T1000 (cell line): ENCODE measurements at regions not wholly inside any gene's neighbourhood (a gene's known extent, or its start where the extent isn't known, plus 50 kb on each side); places are given as distances from the start of the nearest gene placed in this dataset.

Experiments used
- DNase-seq: peaks from one replicate; lab custom pipeline; 2025; ENCODE audit warnings: mixed read lengths; lab: John Stamatoyannopoulos, UW

DNA sequence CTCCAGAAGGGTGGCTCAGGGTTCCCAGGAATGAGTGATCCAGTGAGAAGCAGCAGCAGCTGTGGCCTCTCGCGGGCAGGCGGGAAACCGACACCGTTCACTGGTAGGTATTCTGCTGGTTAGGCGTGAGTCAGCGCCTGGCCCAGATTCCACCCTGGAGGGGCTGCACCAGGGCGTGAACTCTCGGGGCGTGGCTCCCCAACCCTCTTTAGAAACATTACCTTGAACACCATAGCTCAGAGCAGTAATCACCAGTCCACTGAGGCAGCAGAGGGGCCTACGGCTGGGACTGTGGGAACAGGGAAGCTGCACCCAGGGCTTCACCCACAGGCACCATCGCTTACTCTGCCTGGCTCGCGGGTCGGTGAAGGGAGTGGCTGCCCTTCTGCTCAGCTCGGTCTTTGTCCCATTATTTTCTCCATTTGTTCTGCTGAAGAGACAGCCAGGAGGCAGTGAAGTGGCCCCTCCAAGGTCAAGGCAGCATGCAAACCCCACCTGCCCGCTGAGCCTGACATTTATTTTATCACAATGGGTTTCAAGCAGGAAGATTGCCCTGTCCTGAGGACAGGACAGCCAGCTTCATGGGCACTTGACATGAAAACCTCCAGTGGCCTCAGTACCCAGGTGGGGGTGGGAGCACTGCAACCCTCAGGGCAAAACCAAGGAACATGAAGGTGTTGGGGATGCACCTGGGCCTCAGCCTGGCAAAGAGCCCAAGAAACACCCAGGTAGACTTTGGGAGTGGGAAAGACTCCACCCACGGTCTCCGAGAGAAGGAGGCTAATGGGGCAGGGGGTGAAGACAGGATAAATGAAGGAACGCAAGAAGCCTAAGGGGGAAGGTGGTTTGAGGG, 51.0 kb upstream of the CD93 start:
- no peak for DNase-seq

DNA sequence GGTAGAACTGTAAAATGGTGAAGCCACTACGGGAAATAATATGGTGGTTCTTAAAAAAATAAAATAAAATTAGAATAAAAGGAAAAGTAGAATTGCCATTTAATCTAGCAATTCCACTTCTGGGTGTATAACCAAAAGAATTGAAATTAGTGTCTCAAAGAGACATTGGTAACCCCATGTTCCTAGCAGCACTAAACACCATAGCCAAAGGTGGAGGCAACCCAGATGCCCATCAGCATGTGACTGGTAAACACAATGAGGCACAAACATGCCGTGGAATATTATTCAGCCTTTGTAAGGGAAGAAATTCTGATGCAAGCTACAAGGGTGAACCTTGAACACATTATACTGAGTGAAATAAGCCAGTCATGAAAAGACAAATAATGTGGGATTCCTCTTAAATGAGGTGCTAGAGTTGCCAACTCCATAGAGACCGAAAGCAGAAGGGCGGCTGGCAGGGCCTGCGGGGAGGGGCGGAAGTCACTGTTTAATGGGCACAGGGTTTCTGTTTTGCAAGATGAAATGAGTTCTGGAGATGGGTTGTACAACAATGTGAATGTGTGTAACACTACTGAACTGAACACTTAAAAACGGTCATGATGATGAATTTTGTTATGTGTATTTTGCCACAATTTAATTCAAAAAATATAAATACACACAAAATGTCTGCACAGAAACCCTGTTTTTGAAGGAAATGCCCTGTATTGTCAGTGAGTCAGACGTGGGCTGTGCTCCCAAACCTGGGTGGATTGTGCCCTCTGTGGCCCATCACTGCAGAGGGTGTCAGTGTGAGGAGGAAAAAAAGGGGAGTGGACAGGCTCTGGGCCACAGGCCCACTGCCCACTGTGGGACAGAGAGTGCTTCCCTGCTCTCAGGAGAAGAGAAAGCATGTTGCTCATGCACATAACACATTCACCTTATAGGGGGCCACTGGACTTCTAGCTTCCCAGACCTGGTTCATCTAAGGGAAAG, 49.6 kb upstream of the CD93 start:
- DNase-seq, result no peak
